IMR-90 (cell line): ENCODE measurements at regions not wholly inside any gene's neighbourhood (a gene's known extent, or its start where the extent isn't known, plus 50 kb on each side); places are given as distances from the start of the nearest gene placed in this dataset.

ENCODE experiments used
- ATAC-seq: fragments of 200-7000 bp; cut with Tn5 transposase; 2 replicates; pipeline ENCODE4 v1.9.1; 2020; ENCODE audit warnings: low read depth, mild to moderate bottlenecking, moderate library complexity
- BruUV-seq: library from RNA; stranded (reverse); fragments of 400-500 nt; replicated peaks from 2 replicates; lab custom pipeline; 2021; lab: Mats Ljungman, UMichigan
- CTCF ChIA-PET: fragments of 300-600 bp; formaldehyde crosslinking; extraction: SDS; loops from one replicate; lab custom pipeline; 2021; ENCODE audit warnings: antibody characterized with exemption; lab: Yijun Ruan, JAX
- POLR2A ChIA-PET: fragments of 300-600 bp; sonication (Branson Sonifier 250); formaldehyde crosslinking; loops from one replicate; lab custom pipeline; 2022; ENCODE audit warnings: antibody characterized with exemption; ENCODE audit not compliant: unreplicated experiment; lab: Charles Lee
- DNase-seq: peaks from one replicate; pipeline ENCODE4 v3.0.0; 2013
- H2AFZ ChIP-seq: replicated peaks from 2 replicates; pipeline ENCODE3; 2013; ENCODE audit warnings: low read length, mild to moderate bottlenecking; ENCODE audit not compliant: poor library complexity
- H2AK5ac ChIP-seq: 2 replicates; pipeline ENCODE4 v1.6.1; 2013; ENCODE audit warnings: low read depth, low read length, inconsistent platforms
- H2AK9ac ChIP-seq: replicated peaks from 2 replicates; pipeline ENCODE3; 2013; ENCODE audit warnings: mild to moderate bottlenecking, low read depth, low read length, moderate library complexity; ENCODE audit not compliant: poor library complexity
- H2BK120ac ChIP-seq: 2 replicates; pipeline ENCODE4 v1.6.1; 2013; ENCODE audit warnings: low read depth, low read length, inconsistent platforms
- H2BK15ac ChIP-seq: 3 replicates; pipeline ENCODE4 v1.6.1; 2013; ENCODE audit warnings: low read depth, low read length, inconsistent platforms
- H2BK20ac ChIP-seq: 2 replicates; pipeline ENCODE4 v1.6.1; 2013; ENCODE audit warnings: low read depth, mild to moderate bottlenecking, inconsistent platforms, low read length, moderate library complexity
- H2BK5ac ChIP-seq: 2 replicates; pipeline ENCODE4 v1.6.1; 2013; ENCODE audit warnings: mild to moderate bottlenecking, low read depth, low read length, inconsistent platforms; ENCODE audit not compliant: poor library complexity, severe bottlenecking
- H3K14ac ChIP-seq: replicated peaks from 2 replicates; pipeline ENCODE4 v1.6.1; 2013; ENCODE audit warnings: low read depth, low read length, inconsistent platforms
- H3K18ac ChIP-seq: 2 replicates; pipeline ENCODE4 v1.6.1; 2013; ENCODE audit warnings: low read depth, low read length, control low read depth
- H3K23ac ChIP-seq: 2 replicates; pipeline ENCODE4 v1.6.1; 2013; ENCODE audit warnings: low read depth, low read length, inconsistent platforms
- H3K27ac ChIP-seq: 2 replicates; pipeline ENCODE4 v1.5.1; 2013; ENCODE audit warnings: mild to moderate bottlenecking, control low read depth, low read length; ENCODE audit not compliant: insufficient read depth
- H3K27me3 ChIP-seq: 2 replicates; pipeline ENCODE4 v1.6.1; 2013; ENCODE audit warnings: low read length; ENCODE audit not compliant: control insufficient read depth, insufficient read depth
- H3K36me3 ChIP-seq: 2 replicates; pipeline ENCODE4 v1.6.1; 2013; ENCODE audit warnings: low read length, mixed read lengths; ENCODE audit not compliant: control insufficient read depth, insufficient read depth
- H3K4ac ChIP-seq: 2 replicates; pipeline ENCODE4 v1.6.1; 2013; ENCODE audit warnings: low read depth, low read length, inconsistent platforms
- H3K4me1 ChIP-seq: 2 replicates; pipeline ENCODE4 v1.6.1; 2013; ENCODE audit warnings: low read length, mixed read lengths; ENCODE audit not compliant: control insufficient read depth, insufficient read depth
- H3K4me2 ChIP-seq: 2 replicates; pipeline ENCODE4 v1.6.1; 2013; ENCODE audit warnings: low read depth, mild to moderate bottlenecking, control low read depth, low read length, moderate library complexity
- H3K4me3 ChIP-seq: 2 replicates; pipeline ENCODE4 v1.5.1; 2013; ENCODE audit warnings: low read depth, mild to moderate bottlenecking, control low read depth, low read length, moderate library complexity; ENCODE audit not compliant: insufficient read depth
- H3K56ac ChIP-seq: 2 replicates; pipeline ENCODE4 v1.6.1; 2013; ENCODE audit warnings: low read length, inconsistent platforms; ENCODE audit not compliant: insufficient read depth; ENCODE audit errors: extremely low read depth
- H3K79me1 ChIP-seq, 2 experiments: 2 replicates each; pipeline ENCODE4 v1.6.1; 2013; ENCODE audit warnings: low read length in 2 of 2, inconsistent platforms in 1 of 2, low read depth in 1 of 2
- H3K9ac ChIP-seq: 2 replicates; pipeline ENCODE4 v1.6.1; 2013; ENCODE audit warnings: low read depth, low read length, control low read depth
- H3K9me1 ChIP-seq: 2 replicates; pipeline ENCODE4 v1.6.1; 2013; ENCODE audit warnings: low read length, inconsistent platforms; ENCODE audit not compliant: insufficient read depth
- H3K9me3 ChIP-seq: 2 replicates; pipeline ENCODE4 v1.6.1; 2013; ENCODE audit warnings: low read length; ENCODE audit not compliant: control insufficient read depth, insufficient read depth
- H4K20me1 ChIP-seq: 2 replicates; pipeline ENCODE4 v1.6.1; 2013; ENCODE audit warnings: low read length, inconsistent platforms; ENCODE audit not compliant: insufficient read depth
- H4K5ac ChIP-seq: 2 replicates; pipeline ENCODE4 v1.6.1; 2013; ENCODE audit warnings: mild to moderate bottlenecking, low read depth, low read length, control low read depth
- H4K8ac ChIP-seq, 2 experiments: 2 replicates each; pipeline ENCODE4 v1.6.1; 2013; ENCODE audit warnings: low read depth in 2 of 2, low read length in 2 of 2, control low read depth in 1 of 2, inconsistent platforms in 1 of 2
- H4K91ac ChIP-seq: 2 replicates; pipeline ENCODE4 v1.6.1; 2013; ENCODE audit warnings: low read depth, low read length, inconsistent platforms; ENCODE audit not compliant: insufficient read depth
- CEBPB ChIP-seq: IDR thresholded peaks from 2 replicates; pipeline ENCODE4 v1.6.1; 2012; ENCODE audit warnings: low read depth, low read length, improper control_type of control experiment
- CHD1 ChIP-seq: IDR thresholded peaks from 2 replicates; pipeline ENCODE4 v1.6.1; 2012; ENCODE audit warnings: low read depth, low read length, improper control_type of control experiment
- CTCF ChIP-seq: conservative IDR thresholded peaks from 2 replicates; pipeline ENCODE4 v1.5.1; 2012; ENCODE audit warnings: mild to moderate bottlenecking, low read depth, low read length, improper control_type of control experiment
- FOS ChIP-seq: fragments of 150-350 bp; IDR thresholded peaks from 2 replicates; pipeline ENCODE4 v1.6.1; 2016; ENCODE audit warnings: low read depth, low read length
- MAFK ChIP-seq: IDR thresholded peaks from 2 replicates; pipeline ENCODE4 v1.6.1; 2012; ENCODE audit warnings: low read depth, low read length, improper control_type of control experiment
- MAZ ChIP-seq: IDR thresholded peaks from 2 replicates; pipeline ENCODE4 v1.6.1; 2012; ENCODE audit warnings: low read depth, mild to moderate bottlenecking, low read length, improper control_type of control experiment, moderate library complexity, borderline replicate concordance
- MXI1 ChIP-seq: IDR thresholded peaks from 2 replicates; pipeline ENCODE4 v1.6.1; 2012; ENCODE audit warnings: low read depth, mild to moderate bottlenecking, low read length, moderate library complexity, borderline replicate concordance
- NFE2L2 ChIP-seq: fragments of 150-350 bp; IDR thresholded peaks from 2 replicates; pipeline ENCODE4 v1.6.1; 2016; ENCODE audit warnings: low read depth, mild to moderate bottlenecking, low read length
- POLR2A ChIP-seq: IDR thresholded peaks from 2 replicates; pipeline ENCODE4 v1.6.1; 2012; ENCODE audit warnings: mild to moderate bottlenecking, low read depth, low read length
- RAD21 ChIP-seq: IDR thresholded peaks from 2 replicates; pipeline ENCODE4 v1.6.1; 2012; ENCODE audit warnings: low read length, improper control_type of control experiment
- RCOR1 ChIP-seq: IDR thresholded peaks from 2 replicates; pipeline ENCODE4 v1.6.1; 2012; ENCODE audit warnings: mild to moderate bottlenecking, low read length, improper control_type of control experiment; ENCODE audit not compliant: insufficient replicate concordance
- RFX5 ChIP-seq: IDR thresholded peaks from 2 replicates; pipeline ENCODE4 v1.8.0; 2012; ENCODE audit warnings: low read depth, mild to moderate bottlenecking, low read length, moderate library complexity
- SMC3 ChIP-seq: fragments of 150-350 bp; IDR thresholded peaks from 2 replicates; pipeline ENCODE4 v1.6.1; 2016; ENCODE audit warnings: low read depth, mild to moderate bottlenecking, antibody characterized with exemption, low read length, moderate library complexity
- USF2 ChIP-seq: fragments of 150-350 bp; IDR thresholded peaks from 2 replicates; pipeline ENCODE4 v1.6.1; 2017; ENCODE audit warnings: mild to moderate bottlenecking, antibody characterized with exemption, low read length, low read depth
- WGBS, 2 experiments: methylation state at CpG; one replicate each; pipeline versions ENCODE4 v1.1.5 to v1.1.7; 2013; ENCODE audit warnings: missing lambda C conversion rate in 2 of 2; ENCODE audit not compliant: insufficient read length in 1 of 2; ENCODE audit errors: extremely low coverage in 2 of 2; 5-methylcytosine and 5-hydroxymethylcytosine counted together
- dilution Hi-C: fragments of 300-500 bp; cut with HindIII; formaldehyde crosslinking; loops from one replicate; pipeline ENCODE4 v1.14.3; 2018; ENCODE audit warnings: low sequenced_read_pairs; ENCODE audit not compliant: unreplicated experiment
- in situ Hi-C: fragments of 300-500 bp; cut with MboI; formaldehyde crosslinking; loops from 3 replicates; pipeline ENCODE4 v1.14.3; 2019; ENCODE audit warnings: low sequenced_read_pairs, inconsistent platforms, mixed read lengths
- intact Hi-C: fragments of 100-400 bp; cut with micrococcal nuclease; formaldehyde crosslinking; loops from 2 replicates; pipeline ENCODE4 v1.10.0; 2022
- TF ChIP-seq, protein P1 (sequence below): fragments of 150-350 bp; IDR thresholded peaks from 2 replicates; pipeline ENCODE4 v1.6.1; 2016; ENCODE audit warnings: low read depth, mild to moderate bottlenecking, low read length, moderate library complexity, borderline replicate concordance

GRCh38 chr9:105131981-105132380 lies 112.5 kb upstream of the SLC44A1 start:
- Histone ChIP-seq H3K79me1 (no peaks in the 10 kb centered on the region), H3K9me1 (peaks cover 8% of the 10 kb centered on the region; the same call in 1 of the 2 replicates), H2BK15ac (peak overlapping the region; percentile 74; the same call in 2 of the 3 replicates), H3K9me3 (no peaks in the 10 kb centered on the region), H4K8ac (peak overlapping the region in 1 of 2 experiments; percentile 38; a peak in 1 of 4 replicates), H3K9ac (no peak overlapping the region), H3K4ac (peak overlapping the region; percentile 49), H4K91ac (peak overlapping the region; percentile 3; the same call in 1 of the 2 replicates), H3K4me1 (peaks cover 5% of the 10 kb centered on the region), H2AK9ac (no peak overlapping the region), H3K4me3 (no peak overlapping the region), H2BK120ac (peak overlapping the region; percentile 33), H3K18ac (peak overlapping the region; percentile 64; the same call in 1 of the 2 replicates), H3K27me3 (no peaks in the 10 kb centered on the region), H2AK5ac (peak overlapping the region; percentile 63), H2AFZ (no peak overlapping the region), H4K5ac (peak overlapping the region; percentile 5; the same call in 1 of the 2 replicates), H3K36me3 (no peaks in the 10 kb centered on the region), H3K56ac (no peak overlapping the region), H4K20me1 (no peaks in the 10 kb centered on the region), H3K14ac (peak overlapping the region; percentile 38), H3K27ac (no peak overlapping the region; the same call in 1 of the 2 replicates), H3K4me2 (no peak overlapping the region), H3K23ac (no peak overlapping the region), H2BK5ac (peak overlapping the region; percentile 64), H2BK20ac (peak overlapping the region; percentile 22; the same call in 1 of the 2 replicates)
- no peak for TF ChIP-seq CEBPB
- TF ChIP-seq SMC3: no peak
- TF ChIP-seq MXI1: no peak
- TF ChIP-seq, protein P1, sequence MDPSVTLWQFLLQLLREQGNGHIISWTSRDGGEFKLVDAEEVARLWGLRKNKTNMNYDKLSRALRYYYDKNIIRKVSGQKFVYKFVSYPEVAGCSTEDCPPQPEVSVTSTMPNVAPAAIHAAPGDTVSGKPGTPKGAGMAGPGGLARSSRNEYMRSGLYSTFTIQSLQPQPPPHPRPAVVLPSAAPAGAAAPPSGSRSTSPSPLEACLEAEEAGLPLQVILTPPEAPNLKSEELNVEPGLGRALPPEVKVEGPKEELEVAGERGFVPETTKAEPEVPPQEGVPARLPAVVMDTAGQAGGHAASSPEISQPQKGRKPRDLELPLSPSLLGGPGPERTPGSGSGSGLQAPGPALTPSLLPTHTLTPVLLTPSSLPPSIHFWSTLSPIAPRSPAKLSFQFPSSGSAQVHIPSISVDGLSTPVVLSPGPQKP: no peak
- TF ChIP-seq NFE2L2: no peak
- TF ChIP-seq USF2: no peak
- no peak for TF ChIP-seq MAFK
- no peak for TF ChIP-seq CHD1
- TF ChIP-seq RCOR1: no peak
- TF ChIP-seq RFX5: no peak
- TF ChIP-seq CTCF: no peak
- no peak for TF ChIP-seq RAD21
- TF ChIP-seq MAZ: no peak
- no peak for TF ChIP-seq POLR2A
- no peak for TF ChIP-seq FOS
- CTCF ChIA-PET: interaction anchor here (1.0 kb wide), 1 partner anchor 205 kb away, joined by 5 read pairs; no protein-coding TSS in a partner anchor
- intact Hi-C loops (no loop called here), in situ Hi-C loops (loop anchor here (25.0 kb wide), 1 partner anchor 145 kb away; no protein-coding TSS in a partner anchor), dilution Hi-C loops (no loop called here)
- POLR2A ChIA-PET: no interaction called here
- no TSS peak for BruUV-seq
- WGBS, 2 experiments: no CpG with 5 or more reads among the region's 3 CpGs
- ATAC-seq (no peak), DNase-seq (no peak)
